Tibial artery (tissue), 4 donors: ENCODE measurements at regions not wholly inside any gene's neighbourhood (a gene's known extent, or its start where the extent isn't known, plus 50 kb on each side); places are given as distances from the start of the nearest gene placed in this dataset.

Source experiments
- DNase-seq, 2 donors: peaks; one replicate each; pipeline ENCODE4 v3.0.0-alpha.2; 2019
- H3K27ac ChIP-seq, 2 donors: fragments of 200-600 bp; sonication (generic) in 1 of 2; 1 replicate in 1 of 2; 2 replicates in 1 of 2; pipeline ENCODE4 v1.5.1; 2018 to 2019; ENCODE audit warnings: mild to moderate bottlenecking in 1 of 2
- H3K27me3 ChIP-seq, 2 donors: fragments of 200-600 bp; sonication (generic) in 1 of 2; one replicate each; pipeline versions ENCODE4 v1.5.1 to v1.6.0; 2016 to 2019
- H3K36me3 ChIP-seq, 3 donors: fragments of 200-600 bp; sonication (generic) in 2 of 3; one replicate each; pipeline ENCODE4 v1.5.1; 2016 to 2019; ENCODE audit warnings: mild to moderate bottlenecking in 2 of 3
- H3K4me1 ChIP-seq, 4 donors: fragments of 200-600 bp; sonication (generic) in 2 of 4; 1 replicate in 3 of 4; 2 replicates in 1 of 4; pipeline ENCODE4 v1.5.1; 2016 to 2019
- H3K4me3 ChIP-seq, 2 donors: fragments of 200-600 bp; sonication (generic) in 1 of 2; 1 replicate in 1 of 2; 2 replicates in 1 of 2; pipeline ENCODE4 v1.5.1; 2018 to 2019; ENCODE audit warnings: mild to moderate bottlenecking in 2 of 2
- H3K9me3 ChIP-seq, 3 donors: fragments of 200-600 bp; sonication (generic) in 1 of 3; one replicate each; pipeline ENCODE4 v1.5.1; 2016 to 2019
- intact Hi-C: fragments of 100-400 bp; cut with DNase I; formaldehyde crosslinking; loops from one replicate; pipeline ENCODE4 v1.15.0; 2023; ENCODE audit warnings: low total_unique reads
- TF ChIP-seq, protein P1 (sequence below), 2 experiments: fragments of 200-600 bp in 1 of 2; fragments of 450-650 bp in 1 of 2; IDR thresholded peaks; one replicate each; pipeline ENCODE4 v1.5.1; 2017 to 2019; ENCODE audit warnings: antibody characterized with exemption in 2 of 2, mild to moderate bottlenecking in 1 of 2, moderate library complexity in 1 of 2

DNA sequence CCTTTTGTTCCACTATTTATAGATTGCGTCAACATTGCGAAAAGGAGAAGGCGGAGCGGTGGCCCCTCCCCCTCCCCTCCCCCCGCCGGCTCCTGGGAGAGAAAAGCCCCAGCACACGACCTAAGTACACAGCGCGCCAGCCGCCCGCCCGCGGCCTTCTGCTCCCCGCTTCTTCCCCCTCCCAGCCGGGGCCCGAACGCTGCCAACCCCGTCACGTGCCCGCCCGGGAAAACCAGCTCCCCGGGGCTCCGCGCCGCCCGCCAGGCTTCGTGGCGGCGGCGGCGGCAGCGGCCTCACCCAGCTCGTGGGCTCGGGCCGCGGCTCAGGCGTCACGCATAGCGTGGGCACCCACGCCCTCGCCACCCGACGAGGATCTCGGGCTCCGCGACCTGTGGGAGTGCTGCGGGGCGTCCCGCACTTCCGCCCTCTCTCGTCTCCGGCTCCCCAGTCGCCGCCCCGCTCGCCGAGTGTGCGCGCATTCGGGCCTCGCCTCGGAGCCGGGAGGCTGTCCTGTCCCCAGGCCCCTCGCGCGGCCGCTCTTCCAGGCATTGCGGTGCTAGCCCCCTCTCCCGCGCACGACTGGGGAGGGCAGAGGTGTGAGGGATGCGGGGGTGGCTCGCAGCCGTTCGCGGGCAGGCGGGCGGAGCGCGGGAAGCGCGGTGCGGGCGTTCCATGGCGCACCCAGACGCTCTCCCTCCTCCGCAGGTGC, 110.5 kb downstream of the KCNRG start:
- intact Hi-C loops = loop anchor here (2.0 to 10.0 kb wide), 4 partner anchors 43 to 1609 kb away; partner anchors contain the start of genes KPNA3 and TRIM13
- TF ChIP-seq, protein P1, sequence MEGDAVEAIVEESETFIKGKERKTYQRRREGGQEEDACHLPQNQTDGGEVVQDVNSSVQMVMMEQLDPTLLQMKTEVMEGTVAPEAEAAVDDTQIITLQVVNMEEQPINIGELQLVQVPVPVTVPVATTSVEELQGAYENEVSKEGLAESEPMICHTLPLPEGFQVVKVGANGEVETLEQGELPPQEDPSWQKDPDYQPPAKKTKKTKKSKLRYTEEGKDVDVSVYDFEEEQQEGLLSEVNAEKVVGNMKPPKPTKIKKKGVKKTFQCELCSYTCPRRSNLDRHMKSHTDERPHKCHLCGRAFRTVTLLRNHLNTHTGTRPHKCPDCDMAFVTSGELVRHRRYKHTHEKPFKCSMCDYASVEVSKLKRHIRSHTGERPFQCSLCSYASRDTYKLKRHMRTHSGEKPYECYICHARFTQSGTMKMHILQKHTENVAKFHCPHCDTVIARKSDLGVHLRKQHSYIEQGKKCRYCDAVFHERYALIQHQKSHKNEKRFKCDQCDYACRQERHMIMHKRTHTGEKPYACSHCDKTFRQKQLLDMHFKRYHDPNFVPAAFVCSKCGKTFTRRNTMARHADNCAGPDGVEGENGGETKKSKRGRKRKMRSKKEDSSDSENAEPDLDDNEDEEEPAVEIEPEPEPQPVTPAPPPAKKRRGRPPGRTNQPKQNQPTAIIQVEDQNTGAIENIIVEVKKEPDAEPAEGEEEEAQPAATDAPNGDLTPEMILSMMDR (IDR thresholded peaks at IDR 0.05) = no peak
- H3K36me3 ChIP-seq = no peaks in the 10 kb centered on the region
- H3K4me3 ChIP-seq = peak overlapping the region; percentile 95 to 96
- DNase-seq = peak; percentile 96 to 98
- H3K4me1 ChIP-seq = peaks cover 0 to 47% (median 32%) of the 10 kb centered on the region in 4 donors
- H3K9me3 ChIP-seq = no peaks in the 10 kb centered on the region
- H3K27ac ChIP-seq = peak overlapping the region; percentile 100
- H3K27me3 ChIP-seq = no peaks in the 10 kb centered on the region

DNA sequence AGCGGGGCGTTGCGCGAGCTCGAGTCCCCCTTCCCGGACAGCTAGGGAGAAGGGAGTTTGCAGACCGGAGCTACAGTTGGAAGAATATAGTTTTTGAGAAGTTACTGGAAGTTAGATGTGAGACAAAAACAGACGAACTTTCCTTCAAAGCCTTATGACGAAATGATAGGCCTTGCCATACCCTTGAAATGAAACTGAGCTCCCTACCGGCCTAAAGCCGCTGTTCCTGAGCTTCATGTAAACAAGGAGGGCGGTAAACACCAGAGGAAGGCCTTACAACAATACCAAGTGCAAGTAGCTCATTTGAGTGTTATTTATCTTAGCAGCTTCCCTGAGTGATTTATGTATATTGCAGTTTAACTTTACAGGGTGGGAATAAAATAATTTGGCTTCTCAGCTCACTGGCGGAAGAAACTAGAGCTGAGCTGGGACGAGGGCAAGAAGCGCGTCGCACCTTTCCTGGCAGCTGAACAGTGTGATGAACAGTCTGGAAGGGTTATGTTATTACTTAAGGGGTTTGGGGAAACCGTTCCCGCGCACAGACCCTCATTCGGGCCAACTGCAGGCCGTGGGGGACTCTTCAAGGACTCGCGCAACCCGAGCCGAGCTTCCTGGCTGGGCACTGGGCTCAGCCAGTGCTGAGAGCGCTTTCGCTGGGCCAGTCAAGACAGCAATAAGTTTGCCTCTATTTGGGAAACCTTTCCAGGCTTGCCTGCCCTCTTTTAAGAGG, 111.2 kb downstream of the KCNRG start:
- TF ChIP-seq, protein P1 (IDR thresholded peaks at IDR 0.05) = no peak
- Histone ChIP-seq H3K36me3 (no peaks in the 10 kb centered on the region), H3K9me3 (no peaks in the 10 kb centered on the region), H3K27me3 (peaks cover 0 to 2% of the 10 kb centered on the region in 2 donors), H3K4me1 (peaks cover 0 to 50% (median 32%) of the 10 kb centered on the region in 4 donors), H3K27ac (peak overlapping the region; percentile 100), H3K4me3 (peak overlapping the region; percentile 95 to 96)
- no peak for DNase-seq
- intact Hi-C loops = loop anchor here (10.0 kb wide), 2 partner anchors 332 to 1608 kb away; partner anchors contain the start of gene KPNA3

DNA sequence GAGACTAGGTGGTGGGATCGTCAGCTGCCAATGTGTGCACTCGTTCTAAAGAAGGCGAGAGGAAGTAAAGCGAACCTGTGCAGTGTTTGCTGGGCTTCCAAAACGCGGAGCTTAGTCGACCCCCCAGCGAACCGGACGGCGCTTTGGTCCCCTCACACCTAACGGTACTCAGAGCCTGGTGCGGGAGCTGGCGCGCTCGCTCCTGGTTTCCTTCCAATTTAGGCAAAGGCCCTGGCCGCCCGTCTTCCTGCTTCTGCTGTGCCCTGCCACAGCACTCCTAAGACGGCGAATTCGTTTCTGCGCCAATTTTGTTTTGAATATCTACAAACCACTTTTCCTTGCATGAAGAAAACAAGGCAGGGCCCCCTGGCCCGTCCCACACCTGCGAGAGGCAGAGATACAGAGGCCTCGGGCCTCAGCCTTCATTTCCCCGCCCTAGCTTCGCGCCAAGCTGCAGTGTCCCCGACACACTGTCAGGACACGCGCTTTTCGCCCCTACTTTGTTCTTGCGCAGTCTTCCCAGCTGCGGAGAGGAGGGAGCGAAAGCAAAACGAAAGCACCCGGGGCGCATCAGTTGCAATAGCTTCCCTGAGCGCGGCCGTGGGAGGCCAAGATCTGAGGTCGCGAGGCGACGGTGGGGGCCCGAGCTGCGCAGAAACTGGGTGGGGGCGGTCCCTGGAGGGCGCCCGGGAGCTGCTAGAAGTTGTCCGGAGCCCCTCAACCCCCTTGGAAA, 111.9 kb downstream of the KCNRG start:
- no peaks in the 10 kb centered on the region for H3K9me3 ChIP-seq
- peaks cover 2% of the 10 kb centered on the region in 2 donors for H3K27me3 ChIP-seq
- H3K36me3 ChIP-seq = no peaks in the 10 kb centered on the region
- intact Hi-C loops = loop anchor here (10.0 kb wide), 2 partner anchors 332 to 1608 kb away; partner anchors contain the start of gene KPNA3
- DNase-seq = peak; percentile 64 to 75
- H3K4me1 ChIP-seq = peaks cover 0 to 45% (median 28%) of the 10 kb centered on the region in 4 donors
- peak overlapping the region; percentile 39 to 95 for H3K4me3 ChIP-seq
- H3K27ac ChIP-seq = peak overlapping the region; percentile 100
- TF ChIP-seq, protein P1 (IDR thresholded peaks at IDR 0.05) = no peak

DNA sequence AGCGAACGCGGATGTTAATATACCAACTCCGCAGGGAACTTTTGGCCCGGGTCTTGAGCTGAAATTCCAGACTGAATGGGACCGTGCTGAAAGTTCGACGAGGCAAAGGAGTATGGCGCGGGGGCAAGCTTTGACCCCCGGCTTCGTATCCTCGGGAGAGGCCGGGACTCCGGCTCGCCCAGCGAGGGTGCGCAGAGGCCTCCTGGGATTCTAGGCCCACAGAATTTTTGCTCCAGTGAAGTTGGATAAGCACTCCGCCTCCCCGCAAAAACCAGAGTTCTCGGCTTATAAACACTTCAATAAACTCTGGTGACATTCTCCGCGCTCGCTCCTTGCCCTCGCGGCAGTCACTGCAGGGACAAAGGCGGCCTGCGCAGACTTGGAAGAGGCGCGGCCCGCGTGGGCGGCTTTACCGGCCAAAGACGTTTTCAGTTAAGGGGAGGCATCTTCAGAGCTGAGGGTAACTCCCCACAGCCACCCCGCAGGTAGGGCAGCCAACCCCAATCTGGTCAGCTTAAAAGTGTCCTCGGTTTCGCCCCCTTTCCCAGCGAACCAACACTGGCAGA, 112.6 kb downstream of the KCNRG start:
- Histone ChIP-seq H3K4me3 (peak overlapping the region; percentile 39 to 43), H3K4me1 (peaks cover 0 to 39% (median 22%) of the 10 kb centered on the region in 4 donors), H3K9me3 (no peaks in the 10 kb centered on the region), H3K36me3 (no peaks in the 10 kb centered on the region), H3K27ac (peak overlapping the region; percentile 33 to 100), H3K27me3 (peaks cover 2 to 8% of the 10 kb centered on the region in 2 donors)
- TF ChIP-seq, protein P1 (IDR thresholded peaks at IDR 0.05) = no peak
- DNase-seq = no peak
- intact Hi-C loops = loop anchor here (10.0 kb wide), 2 partner anchors 333 to 1607 kb away; partner anchors contain the start of gene KPNA3

DNA sequence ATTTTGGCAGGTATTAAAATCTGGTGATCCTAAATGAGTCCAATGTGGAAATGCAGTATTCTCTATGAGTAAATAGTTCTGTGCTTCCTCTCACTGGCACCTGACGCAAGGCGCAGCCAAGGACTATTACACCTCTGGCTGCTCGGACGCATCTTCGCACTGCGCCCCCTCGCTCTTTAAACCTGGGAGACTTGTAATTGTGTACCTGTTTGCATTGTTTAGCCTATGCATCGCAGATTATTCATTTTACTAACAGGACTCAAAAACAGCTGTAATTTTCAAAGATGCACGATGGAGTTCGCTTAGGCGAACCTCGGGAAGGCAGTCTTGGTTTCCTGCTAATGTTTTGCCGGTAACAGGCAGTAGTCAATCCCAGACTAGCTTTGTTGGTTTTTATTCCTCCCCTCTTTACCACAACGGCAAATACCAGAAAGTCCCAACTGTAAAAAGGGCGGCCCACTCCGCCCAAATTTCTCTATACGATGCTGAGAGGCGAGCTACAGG, 113.2 kb downstream of the KCNRG start:
- Histone ChIP-seq H3K4me3 (no peak overlapping the region), H3K36me3 (no peaks in the 10 kb centered on the region), H3K27me3 (peaks cover 2 to 15% of the 10 kb centered on the region in 2 donors), H3K27ac (no peak overlapping the region), H3K9me3 (no peaks in the 10 kb centered on the region), H3K4me1 (peaks cover 0 to 33% (median 19%) of the 10 kb centered on the region in 4 donors)
- intact Hi-C loops = loop anchor here (10.0 kb wide), 2 partner anchors 334 to 1606 kb away; partner anchors contain the start of gene KPNA3
- TF ChIP-seq, protein P1 (IDR thresholded peaks at IDR 0.05) = no peak
- no peak for DNase-seq
